ENCODE measurements at regions not wholly inside any gene's neighbourhood (a gene's known extent, or its start where the extent isn't known, plus 50 kb on each side); places are given as distances from the start of the nearest gene placed in this dataset.

DNA sequence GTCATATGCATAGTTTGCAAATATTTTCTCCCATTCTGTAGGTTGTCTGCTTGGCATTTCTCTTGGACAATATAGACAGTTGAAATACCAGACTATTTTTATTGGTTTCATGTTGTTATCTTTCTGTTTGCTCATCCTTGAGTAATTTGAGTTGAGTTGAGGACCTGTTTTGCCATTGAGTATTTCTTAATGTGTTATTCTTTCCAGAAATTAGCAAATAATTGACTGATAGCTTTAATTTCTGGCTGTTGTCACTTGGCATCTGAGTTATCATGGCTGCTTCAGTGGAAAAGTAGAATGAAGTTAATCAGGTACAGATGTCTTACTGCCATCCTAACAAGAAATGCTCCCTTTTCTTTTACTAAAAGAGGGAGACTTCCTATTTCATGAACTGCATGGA is 264.8 kb upstream of the DUSP10 start:
- no peaks in the 10 kb centered on the region for H3K9me3 ChIP-seq (ENCODE audit: low read depth, low read length)
- H3K27me3 ChIP-seq (ENCODE audit: insufficient read depth, low read length): no peaks in the 10 kb centered on the region
- no peaks in the 10 kb centered on the region for H3K79me2 ChIP-seq (ENCODE audit: insufficient read depth, low read length)
- H3K36me3 ChIP-seq (ENCODE audit: insufficient read depth, low read length): no peaks in the 10 kb centered on the region
- H2AFZ ChIP-seq (ENCODE audit: low read length): no peak overlapping the region
- no peak overlapping the region for H3K4me3 ChIP-seq (ENCODE audit: insufficient read depth, low read length)
- H3K27ac ChIP-seq (ENCODE audit: low read depth, low read length): no peak overlapping the region
- H3K4me2 ChIP-seq (ENCODE audit: insufficient read depth, low read length): no peak overlapping the region
- peaks cover 16% of the 10 kb centered on the region for H3K4me1 ChIP-seq (ENCODE audit: insufficient read depth, low read length)
- TF ChIP-seq, protein P1, sequence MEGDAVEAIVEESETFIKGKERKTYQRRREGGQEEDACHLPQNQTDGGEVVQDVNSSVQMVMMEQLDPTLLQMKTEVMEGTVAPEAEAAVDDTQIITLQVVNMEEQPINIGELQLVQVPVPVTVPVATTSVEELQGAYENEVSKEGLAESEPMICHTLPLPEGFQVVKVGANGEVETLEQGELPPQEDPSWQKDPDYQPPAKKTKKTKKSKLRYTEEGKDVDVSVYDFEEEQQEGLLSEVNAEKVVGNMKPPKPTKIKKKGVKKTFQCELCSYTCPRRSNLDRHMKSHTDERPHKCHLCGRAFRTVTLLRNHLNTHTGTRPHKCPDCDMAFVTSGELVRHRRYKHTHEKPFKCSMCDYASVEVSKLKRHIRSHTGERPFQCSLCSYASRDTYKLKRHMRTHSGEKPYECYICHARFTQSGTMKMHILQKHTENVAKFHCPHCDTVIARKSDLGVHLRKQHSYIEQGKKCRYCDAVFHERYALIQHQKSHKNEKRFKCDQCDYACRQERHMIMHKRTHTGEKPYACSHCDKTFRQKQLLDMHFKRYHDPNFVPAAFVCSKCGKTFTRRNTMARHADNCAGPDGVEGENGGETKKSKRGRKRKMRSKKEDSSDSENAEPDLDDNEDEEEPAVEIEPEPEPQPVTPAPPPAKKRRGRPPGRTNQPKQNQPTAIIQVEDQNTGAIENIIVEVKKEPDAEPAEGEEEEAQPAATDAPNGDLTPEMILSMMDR (IDR thresholded peaks at IDR 0.05; ENCODE audit: extremely low read depth, low read depth, low read length): no peak
- no peaks in the 10 kb centered on the region for H4K20me1 ChIP-seq (ENCODE audit: insufficient read depth, low read length)
- no peak for DNase-seq (ENCODE audit: insufficient read length, low spot score, missing footprints)

DNA sequence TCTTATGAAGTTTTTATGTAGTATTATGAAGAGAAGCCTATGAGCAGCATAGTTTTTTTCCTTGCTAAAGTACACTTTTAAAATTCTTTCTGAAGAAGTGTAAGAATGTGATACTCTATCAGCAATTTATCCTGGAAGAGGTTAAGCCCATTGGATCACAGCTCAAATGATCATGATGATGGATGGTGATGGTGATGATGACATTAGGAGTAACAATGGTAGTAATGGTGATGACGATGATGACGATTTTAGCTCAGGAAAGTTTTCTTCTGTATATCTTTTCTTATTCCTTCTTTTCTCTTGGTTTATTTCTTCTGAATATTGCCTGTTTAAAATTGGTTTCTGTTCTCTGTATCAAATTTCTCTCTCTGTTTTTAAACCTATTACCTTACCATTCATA is 262.9 kb upstream of the DUSP10 start:
- Histone ChIP-seq H3K4me2 (ENCODE audit: insufficient read depth, low read length) (no peak overlapping the region), H3K79me2 (ENCODE audit: insufficient read depth, low read length) (no peaks in the 10 kb centered on the region), H3K4me3 (ENCODE audit: insufficient read depth, low read length) (no peak overlapping the region), H3K36me3 (ENCODE audit: insufficient read depth, low read length) (no peaks in the 10 kb centered on the region), H3K27ac (ENCODE audit: low read depth, low read length) (no peak overlapping the region), H2AFZ (ENCODE audit: low read length) (no peak overlapping the region), H3K27me3 (ENCODE audit: insufficient read depth, low read length) (no peaks in the 10 kb centered on the region), H4K20me1 (ENCODE audit: insufficient read depth, low read length) (no peaks in the 10 kb centered on the region), H3K4me1 (ENCODE audit: insufficient read depth, low read length) (peaks cover 12% of the 10 kb centered on the region), H3K9me3 (ENCODE audit: low read depth, low read length) (no peaks in the 10 kb centered on the region)
- no peak for DNase-seq (ENCODE audit: insufficient read length, low spot score, missing footprints)
- TF ChIP-seq, protein P1 (IDR thresholded peaks at IDR 0.05; ENCODE audit: extremely low read depth, low read depth, low read length): no peak

DNA sequence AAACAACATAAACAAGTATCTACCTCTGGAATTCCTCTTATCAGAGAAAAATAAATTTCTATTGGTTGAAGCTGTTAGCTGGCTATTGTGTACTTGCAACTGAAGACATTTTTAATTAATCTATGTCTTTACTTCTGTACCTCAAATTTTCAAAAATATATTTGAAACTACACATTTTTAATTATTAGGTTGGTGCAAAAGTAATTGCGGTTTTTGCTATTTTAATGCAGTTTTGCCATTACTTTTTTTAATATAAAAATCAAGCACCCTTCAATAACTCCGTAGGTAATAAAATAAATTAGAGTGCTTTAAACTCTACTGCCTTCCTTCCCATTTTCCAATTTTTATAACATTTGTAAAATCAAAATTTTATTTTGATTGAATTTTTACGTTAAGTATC is 262.1 kb upstream of the DUSP10 start:
- Histone ChIP-seq H2AFZ (ENCODE audit: low read length) (no peak overlapping the region), H3K9me3 (ENCODE audit: low read depth, low read length) (no peaks in the 10 kb centered on the region), H3K27ac (ENCODE audit: low read depth, low read length) (no peak overlapping the region), H3K4me3 (ENCODE audit: insufficient read depth, low read length) (no peak overlapping the region), H3K27me3 (ENCODE audit: insufficient read depth, low read length) (no peaks in the 10 kb centered on the region), H3K79me2 (ENCODE audit: insufficient read depth, low read length) (no peaks in the 10 kb centered on the region), H3K4me2 (ENCODE audit: insufficient read depth, low read length) (no peak overlapping the region), H3K36me3 (ENCODE audit: insufficient read depth, low read length) (no peaks in the 10 kb centered on the region), H3K4me1 (ENCODE audit: insufficient read depth, low read length) (peaks cover 5% of the 10 kb centered on the region), H4K20me1 (ENCODE audit: insufficient read depth, low read length) (no peaks in the 10 kb centered on the region)
- TF ChIP-seq, protein P1 (IDR thresholded peaks at IDR 0.05; ENCODE audit: extremely low read depth, low read depth, low read length): no peak
- DNase-seq (ENCODE audit: insufficient read length, low spot score, missing footprints): no peak

DNA sequence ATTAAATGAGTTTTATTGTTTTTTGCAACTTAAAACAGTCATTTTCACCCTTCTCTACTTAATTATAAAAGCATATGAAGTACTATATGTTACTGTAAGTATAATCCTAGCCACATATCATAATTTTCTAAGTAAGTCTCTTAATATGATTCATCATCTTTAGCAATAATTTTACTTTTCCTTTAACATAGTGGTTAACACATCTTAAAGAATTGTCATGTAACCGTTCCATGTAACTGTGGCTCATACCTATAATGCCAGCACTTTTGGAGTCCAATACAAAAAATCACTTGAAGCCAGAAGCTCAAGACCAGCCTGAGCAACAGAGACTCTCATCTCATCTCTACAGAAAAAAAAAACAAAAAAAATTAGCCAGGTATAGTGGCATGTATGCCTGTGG is 260.6 kb upstream of the DUSP10 start:
- H3K4me2 ChIP-seq (ENCODE audit: insufficient read depth, low read length): no peak overlapping the region
- H4K20me1 ChIP-seq (ENCODE audit: insufficient read depth, low read length): no peaks in the 10 kb centered on the region
- H2AFZ ChIP-seq (ENCODE audit: low read length): no peak overlapping the region
- no peaks in the 10 kb centered on the region for H3K9me3 ChIP-seq (ENCODE audit: low read depth, low read length)
- no peak overlapping the region for H3K27ac ChIP-seq (ENCODE audit: low read depth, low read length)
- H3K4me1 ChIP-seq (ENCODE audit: insufficient read depth, low read length): peaks cover 7% of the 10 kb centered on the region
- H3K27me3 ChIP-seq (ENCODE audit: insufficient read depth, low read length): no peaks in the 10 kb centered on the region
- no peak for DNase-seq (ENCODE audit: insufficient read length, low spot score, missing footprints)
- TF ChIP-seq, protein P1 (IDR thresholded peaks at IDR 0.05; ENCODE audit: extremely low read depth, low read depth, low read length): no peak
- H3K4me3 ChIP-seq (ENCODE audit: insufficient read depth, low read length): no peak overlapping the region
- H3K79me2 ChIP-seq (ENCODE audit: insufficient read depth, low read length): no peaks in the 10 kb centered on the region
- H3K36me3 ChIP-seq (ENCODE audit: insufficient read depth, low read length): no peaks in the 10 kb centered on the region
